HG02852 (cell line): ENCODE measurements at regions not wholly inside any gene's neighbourhood (a gene's known extent, or its start where the extent isn't known, plus 50 kb on each side); places are given as distances from the start of the nearest gene placed in this dataset.
A peak's percentile ranks its signal among the peaks of the same experiment; 100 is the strongest.

Experiments
- ATAC-seq: cut with Tn5 transposase; IDR thresholded peaks from one replicate; pipeline ENCODE4 v1.9.1; 2021; ENCODE audit warnings: mild to moderate bottlenecking, moderate library complexity; ENCODE audit not compliant: unreplicated experiment

DNA sequence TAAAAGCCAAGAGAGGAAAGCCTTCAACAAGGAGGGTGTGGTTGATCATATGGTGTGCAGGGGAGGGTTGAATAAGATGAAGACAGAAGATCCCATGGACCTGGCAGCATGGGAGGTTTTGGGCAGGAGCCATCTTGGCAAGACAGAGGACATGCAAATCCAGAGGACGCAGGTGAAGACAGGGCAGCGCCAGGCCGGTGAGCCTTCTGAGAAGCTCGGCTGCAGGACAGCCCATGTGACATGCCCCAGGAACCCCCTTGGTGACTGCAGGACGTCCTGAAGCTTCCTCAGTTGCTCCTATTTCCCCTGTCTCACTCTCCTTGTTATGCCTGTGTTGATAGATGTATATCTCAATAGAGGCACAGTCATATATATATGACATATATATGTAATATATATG is 159.4 kb downstream of the GADD45G start:
- no peak for ATAC-seq

DNA sequence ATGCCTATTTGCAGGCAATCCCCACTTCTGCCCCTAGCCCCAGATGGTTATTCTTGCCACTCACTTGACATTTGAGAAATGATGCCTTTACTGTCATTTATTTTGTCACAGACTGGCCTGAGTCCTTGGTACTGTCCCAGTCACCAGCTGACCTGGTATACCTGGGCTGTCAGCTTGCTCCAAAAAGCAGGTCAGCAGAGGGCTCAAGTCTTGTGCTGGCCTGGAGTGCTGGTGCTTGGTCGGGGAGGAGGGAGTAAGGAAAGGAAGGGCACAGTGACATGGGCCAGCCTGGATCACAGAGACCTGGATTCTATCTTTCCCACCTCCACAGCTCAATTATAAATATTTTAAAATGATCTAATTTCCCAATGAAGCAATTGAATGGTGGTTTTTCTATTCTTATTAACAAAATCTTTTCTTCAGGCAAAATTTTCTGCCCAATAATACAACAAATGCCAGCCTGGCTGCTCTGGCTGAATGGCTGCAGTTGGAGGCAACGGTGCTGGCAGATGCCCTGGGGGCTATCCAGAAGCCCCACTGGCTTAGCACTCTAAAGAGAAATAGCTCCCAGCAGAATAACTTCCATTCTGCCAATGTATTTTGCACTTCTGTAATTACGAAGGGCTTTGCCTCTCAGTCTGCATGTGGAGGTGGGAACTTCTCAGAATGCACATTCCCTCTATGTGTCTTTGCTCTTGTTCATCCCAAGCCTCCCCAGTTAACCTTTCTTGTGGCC is 160.6 kb downstream of the GADD45G start:
- ATAC-seq = no peak

- no peak for ATAC-seq
Measured at GRCh38 chr9:89766991-89767390, 162.2 kb downstream of the GADD45G start.

GRCh38 chr9:89768051-89768450 is 163.2 kb downstream of the GADD45G start:
- ATAC-seq = no peak

DNA sequence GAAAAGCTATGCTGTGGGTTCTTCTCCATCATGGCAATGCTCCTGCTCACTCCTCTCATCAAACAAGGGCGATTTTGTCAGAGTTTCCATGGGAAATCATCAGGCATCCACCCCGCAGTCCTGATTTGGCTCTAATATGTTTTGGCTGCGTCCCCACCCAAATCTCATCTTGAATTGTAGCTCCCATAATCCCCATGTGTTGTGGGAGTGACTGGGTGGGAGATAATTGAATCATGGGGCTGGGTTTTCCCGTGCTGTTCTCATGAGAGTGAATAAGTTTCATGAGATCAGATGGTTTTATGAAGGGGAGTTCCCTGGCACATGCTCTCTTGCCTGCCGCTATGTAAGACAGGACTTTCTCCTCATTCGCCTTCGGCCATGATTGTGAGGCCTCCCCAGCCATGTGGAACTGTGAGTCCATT is 163.8 kb downstream of the GADD45G start:
- ATAC-seq = no peak

- ATAC-seq = no peak
Measured at GRCh38 chr9:89770531-89771174, 165.8 kb downstream of the GADD45G start.

- ATAC-seq = no peak
Measured at GRCh38 chr9:89771205-89771604, 166.4 kb downstream of the GADD45G start.

- ATAC-seq = no peak
Measured at GRCh38 chr9:89773170-89773569, 168.4 kb downstream of the GADD45G start.

GRCh38 chr9:89774858-89775370 is 170.1 kb downstream of the GADD45G start:
- no peak for ATAC-seq

GRCh38 chr9:89775641-89776040 is 170.8 kb downstream of the GADD45G start:
- no peak for ATAC-seq

GRCh38 chr9:89776795-89777525 is 172.1 kb downstream of the GADD45G start:
- no peak for ATAC-seq

- no peak for ATAC-seq
Measured at GRCh38 chr9:89777544-89777943, 172.7 kb downstream of the GADD45G start.

DNA sequence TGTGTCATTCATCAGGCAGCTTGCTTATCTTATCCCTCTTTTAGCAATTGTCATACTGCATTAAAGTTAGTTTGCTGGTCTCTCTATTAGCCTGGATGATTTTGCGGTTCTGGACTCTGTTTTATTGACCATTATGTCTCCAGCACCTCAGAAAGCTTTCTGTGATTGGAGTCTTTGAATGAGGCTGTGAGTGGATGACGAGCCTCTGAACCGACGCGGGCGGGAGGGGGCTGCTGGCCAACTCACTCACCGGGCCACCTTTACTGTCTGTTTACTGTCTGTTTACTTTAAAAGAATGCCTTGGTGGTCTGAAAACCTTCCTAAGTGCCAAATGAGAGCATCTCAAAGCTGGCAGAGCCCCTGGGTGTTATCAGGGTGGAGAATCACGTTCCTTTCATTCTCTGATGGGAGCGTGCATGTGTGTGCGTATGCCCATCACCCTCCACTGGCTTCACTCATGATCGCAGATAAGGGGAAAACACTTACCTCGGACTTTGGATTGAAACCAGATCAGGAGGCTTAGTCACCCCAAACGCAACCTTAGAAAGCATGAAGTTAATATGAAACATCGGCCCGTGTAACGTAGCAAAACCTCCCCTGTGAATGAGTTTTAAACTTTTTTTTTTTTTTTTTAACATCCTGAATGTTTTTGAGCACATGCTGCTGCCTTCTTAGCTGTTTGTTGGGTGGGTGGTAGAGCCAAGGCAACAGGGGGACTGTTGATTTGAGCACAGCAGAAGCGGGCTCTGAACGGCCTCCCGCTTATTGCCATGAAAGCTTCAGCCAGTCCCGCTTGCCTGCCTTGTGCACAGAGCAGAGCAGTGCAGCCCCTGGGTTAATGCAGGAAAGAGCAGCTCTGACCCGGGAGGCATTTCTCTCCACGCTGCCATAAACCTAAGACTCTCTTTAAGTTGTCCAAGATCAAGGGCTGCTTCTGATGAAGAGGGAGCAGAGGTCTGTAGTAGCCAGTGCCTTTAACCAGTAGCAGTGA is 173.6 kb downstream of the GADD45G start:
- ATAC-seq = no peak

DNA sequence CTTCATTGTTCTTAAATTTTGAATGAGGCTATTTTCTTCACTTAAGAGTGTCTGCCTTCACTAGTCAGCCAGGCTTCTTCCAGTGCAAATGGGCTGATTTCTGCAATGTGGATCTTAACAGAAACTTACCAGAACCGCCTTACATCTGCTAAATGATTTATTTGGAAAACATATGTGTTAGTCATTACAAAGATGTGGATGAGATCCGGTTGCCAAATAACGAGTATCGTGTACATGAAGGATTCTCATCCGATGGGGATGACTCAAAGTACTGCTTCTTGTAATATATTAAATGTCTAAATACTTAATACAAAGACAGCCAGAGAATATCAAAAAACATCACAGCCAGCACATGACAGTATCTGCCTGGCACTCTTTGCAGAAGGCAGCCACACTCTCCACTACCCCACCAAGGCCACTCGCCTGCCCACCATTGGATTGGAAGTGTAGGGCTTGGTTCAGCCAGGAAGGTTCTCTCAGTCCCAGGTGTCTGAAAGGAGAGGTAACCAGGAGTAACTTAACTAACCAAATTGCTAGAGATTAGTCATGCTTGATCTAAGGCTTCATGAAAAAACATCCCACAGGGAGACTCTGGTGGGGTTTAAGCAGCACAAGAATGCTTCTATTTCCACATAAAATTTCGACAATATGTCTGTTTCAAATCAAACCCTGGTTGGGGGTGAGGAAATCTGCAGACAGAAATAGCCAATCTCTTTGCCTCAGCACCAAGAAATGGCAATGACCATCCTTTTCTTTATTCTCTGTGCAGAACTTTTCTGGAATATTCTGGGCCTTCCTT is 174.8 kb downstream of the GADD45G start:
- no peak for ATAC-seq

DNA sequence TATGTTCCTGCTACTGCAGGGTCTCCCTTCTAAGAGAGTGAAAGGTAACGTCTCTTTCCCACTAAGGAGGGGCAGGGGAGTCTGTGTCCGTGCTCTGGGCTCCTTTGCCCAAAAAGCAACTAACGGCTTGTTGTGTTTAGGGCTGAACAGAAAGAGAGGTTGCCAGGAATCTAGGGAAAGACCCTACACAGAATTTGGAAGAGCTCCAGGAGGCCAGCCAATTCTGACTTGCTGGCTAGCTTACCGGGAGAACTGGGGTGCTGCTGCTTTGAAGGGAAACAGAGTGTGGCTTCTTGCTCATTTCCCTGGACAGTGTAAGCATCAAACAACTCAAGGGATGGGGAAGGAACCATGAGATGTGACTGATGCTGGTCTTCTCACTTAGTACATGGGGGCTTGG is 176.1 kb downstream of the GADD45G start:
- no peak for ATAC-seq

GRCh38 chr9:89781838-89782540 is 177.2 kb downstream of the GADD45G start:
- ATAC-seq = peak; percentile 80

- no peak for ATAC-seq
Measured at GRCh38 chr9:89786655-89787054, 181.8 kb downstream of the GADD45G start.

DNA sequence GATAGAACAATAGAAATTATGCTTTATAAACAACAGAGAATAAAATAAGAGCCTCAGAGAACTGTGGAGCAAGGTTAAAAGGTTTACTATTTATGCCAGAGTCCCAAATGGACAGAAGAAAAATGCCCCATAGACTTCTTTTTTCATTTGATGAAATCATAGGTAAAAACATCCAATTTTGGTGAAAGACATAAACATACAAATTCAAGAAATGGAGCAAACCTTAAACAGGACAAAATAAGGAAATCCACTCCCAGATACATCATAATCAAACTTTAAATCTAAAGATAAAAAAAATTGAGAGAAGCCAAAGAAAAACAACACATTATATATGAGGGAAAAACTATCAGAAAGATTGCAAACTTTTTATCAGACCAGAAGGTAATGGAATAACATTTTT is 182.8 kb downstream of the GADD45G start:
- ATAC-seq = no peak

DNA sequence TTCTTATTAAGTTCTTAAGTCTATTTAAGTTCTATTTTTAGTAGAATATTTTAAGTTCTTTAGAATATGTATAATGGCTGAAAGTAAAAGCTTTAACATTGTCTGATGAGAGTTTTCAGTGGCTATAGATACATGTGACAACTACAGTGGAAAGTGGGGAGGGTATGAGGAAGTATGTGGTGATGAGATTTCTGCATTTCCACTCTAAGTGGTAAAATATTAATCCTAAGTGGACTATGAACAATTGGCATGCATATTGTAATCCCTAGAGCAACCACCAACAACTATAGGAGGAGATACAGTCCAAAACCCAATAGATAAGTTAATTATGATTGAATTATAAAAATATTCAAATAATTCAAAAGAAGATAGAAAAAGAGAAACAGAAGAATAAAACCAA is 183.6 kb downstream of the GADD45G start:
- ATAC-seq = no peak
